Parathyroid adenoma (tissue), 2 donors: ENCODE measurements at regions not wholly inside any gene's neighbourhood (a gene's known extent, or its start where the extent isn't known, plus 50 kb on each side); places are given as distances from the start of the nearest gene placed in this dataset.

Experiments
- H2AFZ ChIP-seq: fragments of 300-600 bp; sonication (generic); one replicate; pipeline ENCODE4 v1.7.0; 2017; ENCODE audit warnings: antibody characterized with exemption, mild to moderate bottlenecking
- H3K27ac ChIP-seq: fragments of 300-600 bp; sonication (generic); one replicate; pipeline ENCODE4 v1.7.0; 2017
- H3K27me3 ChIP-seq: fragments of 300-600 bp; sonication (generic); one replicate; pipeline ENCODE4 v1.7.0; 2017; ENCODE audit warnings: low read length; ENCODE audit not compliant: control insufficient read depth, insufficient read depth
- H3K36me3 ChIP-seq: fragments of 300-600 bp; sonication (generic); one replicate; pipeline ENCODE4 v1.7.0; 2017; ENCODE audit warnings: low read length; ENCODE audit not compliant: control insufficient read depth, insufficient read depth
- H3K4me1 ChIP-seq: fragments of 300-600 bp; sonication (generic); one replicate; pipeline ENCODE4 v1.7.0; 2017; ENCODE audit warnings: control low read depth
- H3K4me2 ChIP-seq: fragments of 300-600 bp; sonication (generic); one replicate; pipeline ENCODE4 v1.7.0; 2017; ENCODE audit warnings: low read length
- H3K4me3 ChIP-seq: fragments of 300-600 bp; sonication (generic); one replicate; pipeline ENCODE4 v1.7.0; 2017; ENCODE audit warnings: low read depth, low read length
- H3K79me2 ChIP-seq: fragments of 300-600 bp; sonication (generic); one replicate; pipeline ENCODE4 v1.7.0; 2017; ENCODE audit warnings: control low read depth
- H3K9ac ChIP-seq: fragments of 300-600 bp; sonication (generic); one replicate; pipeline ENCODE4 v1.7.0; 2017; ENCODE audit warnings: mild to moderate bottlenecking
- H3K9me3 ChIP-seq: fragments of 300-600 bp; sonication (generic); one replicate; pipeline ENCODE4 v1.7.0; 2017; ENCODE audit warnings: low read length; ENCODE audit not compliant: control insufficient read depth
- CTCF ChIP-seq: fragments of 300-600 bp; sonication (generic); IDR thresholded peaks from one replicate; pipeline ENCODE4 v1.7.0; 2017; ENCODE audit warnings: antibody characterized with exemption, mild to moderate bottlenecking
- donor health status: primary hyperparathyroidism.

- Histone ChIP-seq H2AFZ (no peak overlapping the region), H3K4me3 (no peak overlapping the region), H3K27me3 (no peaks in the 10 kb centered on the region), H3K9me3 (no peaks in the 10 kb centered on the region), H3K79me2 (no peaks in the 10 kb centered on the region), H3K36me3 (no peaks in the 10 kb centered on the region), H3K27ac (no peak overlapping the region), H3K4me2 (no peak overlapping the region), H3K4me1 (peaks cover 7% of the 10 kb centered on the region), H3K9ac (no peak overlapping the region)
- TF ChIP-seq CTCF = no peak
These were observed 1357.7 kb upstream of the GJE1 start for GRCh38 chr6:140775061-140775460.

- Histone ChIP-seq H3K4me1 (peaks cover 7% of the 10 kb centered on the region), H2AFZ (peak overlapping the region; percentile 6), H3K9me3 (no peaks in the 10 kb centered on the region), H3K27me3 (no peaks in the 10 kb centered on the region), H3K4me2 (peak overlapping the region; percentile 26), H3K79me2 (no peaks in the 10 kb centered on the region), H3K9ac (no peak overlapping the region), H3K36me3 (no peaks in the 10 kb centered on the region), H3K4me3 (no peak overlapping the region), H3K27ac (no peak overlapping the region)
- no peak for TF ChIP-seq CTCF
These were observed 1358.6 kb upstream of the GJE1 start for GRCh38 chr6:140774080-140774505.

- Histone ChIP-seq H2AFZ (no peak overlapping the region), H3K27me3 (no peaks in the 10 kb centered on the region), H3K9ac (no peak overlapping the region), H3K79me2 (no peaks in the 10 kb centered on the region), H3K4me2 (no peak overlapping the region), H3K4me1 (peaks cover 7% of the 10 kb centered on the region), H3K4me3 (no peak overlapping the region), H3K36me3 (no peaks in the 10 kb centered on the region), H3K9me3 (no peaks in the 10 kb centered on the region), H3K27ac (no peak overlapping the region)
- TF ChIP-seq CTCF = no peak
These were observed 1359.4 kb upstream of the GJE1 start for GRCh38 chr6:140773276-140773675.

GRCh38 chr6:140772576-140772975 lies 1360.1 kb upstream of the GJE1 start:
- H3K4me1 ChIP-seq = peaks cover 7% of the 10 kb centered on the region
- no peaks in the 10 kb centered on the region for H3K36me3 ChIP-seq
- no peak overlapping the region for H3K4me3 ChIP-seq
- H3K79me2 ChIP-seq = no peaks in the 10 kb centered on the region
- no peak overlapping the region for H3K4me2 ChIP-seq
- no peak overlapping the region for H3K9ac ChIP-seq
- no peaks in the 10 kb centered on the region for H3K9me3 ChIP-seq
- H2AFZ ChIP-seq = no peak overlapping the region
- no peak overlapping the region for H3K27ac ChIP-seq
- no peak for TF ChIP-seq CTCF
- H3K27me3 ChIP-seq = no peaks in the 10 kb centered on the region

DNA sequence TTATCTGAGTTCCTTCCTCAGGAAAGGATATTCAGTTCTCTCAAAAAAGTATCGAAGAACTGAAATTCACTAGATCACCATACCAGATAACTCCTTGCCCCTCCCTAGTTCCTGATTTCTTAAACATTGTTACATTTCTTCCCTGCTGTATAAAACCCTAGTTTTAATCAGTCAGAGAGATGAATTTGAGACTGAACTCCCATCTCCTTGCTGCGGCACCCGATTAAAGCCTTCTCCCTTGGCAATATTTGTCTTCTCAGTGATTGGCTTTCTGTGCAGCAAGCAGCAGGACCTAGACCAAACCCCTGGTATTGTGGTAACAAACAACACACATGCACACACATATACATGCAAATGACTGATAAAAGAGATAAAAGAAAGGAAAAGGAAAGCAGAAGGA lies 1364.6 kb upstream of the GJE1 start:
- Histone ChIP-seq H3K4me2 (no peak overlapping the region), H3K9ac (no peak overlapping the region), H3K79me2 (no peaks in the 10 kb centered on the region), H3K9me3 (no peaks in the 10 kb centered on the region), H3K27me3 (no peaks in the 10 kb centered on the region), H3K4me3 (no peak overlapping the region), H3K27ac (no peak overlapping the region), H3K4me1 (no peaks in the 10 kb centered on the region), H2AFZ (no peak overlapping the region), H3K36me3 (no peaks in the 10 kb centered on the region)
- no peak for TF ChIP-seq CTCF
